Effector memory CD4-positive, alpha-beta T cell (primary cell): ENCODE measurements at regions not wholly inside any gene's neighbourhood (a gene's known extent, or its start where the extent isn't known, plus 50 kb on each side); places are given as distances from the start of the nearest gene placed in this dataset.

Experiments used
- DNase-seq, 3 donors: peaks; one replicate each; pipeline ENCODE4 v3.0.0-alpha.2; 2020
- H3K27ac ChIP-seq: 2 replicates; pipeline ENCODE4 v1.7.0; 2013; ENCODE audit warnings: mild to moderate bottlenecking, low read length, moderate library complexity; ENCODE audit not compliant: insufficient read depth, poor library complexity, severe bottlenecking
- H3K27me3 ChIP-seq: replicated peaks from 2 replicates; pipeline ENCODE4 v1.7.0; 2013; ENCODE audit warnings: mild to moderate bottlenecking, low read length; ENCODE audit not compliant: insufficient read depth, control insufficient read depth, poor library complexity, severe bottlenecking
- H3K36me3 ChIP-seq: 2 replicates; pipeline ENCODE4 v1.7.0; 2013; ENCODE audit warnings: mild to moderate bottlenecking, low read length, moderate library complexity; ENCODE audit not compliant: control insufficient read depth, insufficient read depth
- H3K4me1 ChIP-seq: 2 replicates; pipeline ENCODE4 v1.7.0; 2013; ENCODE audit warnings: low read length, mild to moderate bottlenecking; ENCODE audit not compliant: control insufficient read depth, insufficient read depth, poor library complexity, severe bottlenecking
- H3K4me3 ChIP-seq: 2 replicates; pipeline ENCODE4 v1.7.0; 2013; ENCODE audit warnings: low read length, low read depth, mild to moderate bottlenecking; ENCODE audit not compliant: insufficient read depth, poor library complexity, severe bottlenecking
- H3K9me3 ChIP-seq: 2 replicates; pipeline ENCODE4 v1.7.0; 2013; ENCODE audit warnings: mild to moderate bottlenecking, low read length, moderate library complexity; ENCODE audit not compliant: control insufficient read depth

- no peaks in the 10 kb centered on the region for H3K9me3 ChIP-seq
- no peaks in the 10 kb centered on the region for H3K36me3 ChIP-seq
- no peaks in the 10 kb centered on the region for H3K4me1 ChIP-seq
- H3K27me3 ChIP-seq = no peaks in the 10 kb centered on the region
- no peak overlapping the region for H3K4me3 ChIP-seq
- DNase-seq = no peak
- H3K27ac ChIP-seq = no peak overlapping the region
Measured at GRCh38 chr2:37529830-37530415, 141.5 kb downstream of the CDC42EP3 start.

DNA sequence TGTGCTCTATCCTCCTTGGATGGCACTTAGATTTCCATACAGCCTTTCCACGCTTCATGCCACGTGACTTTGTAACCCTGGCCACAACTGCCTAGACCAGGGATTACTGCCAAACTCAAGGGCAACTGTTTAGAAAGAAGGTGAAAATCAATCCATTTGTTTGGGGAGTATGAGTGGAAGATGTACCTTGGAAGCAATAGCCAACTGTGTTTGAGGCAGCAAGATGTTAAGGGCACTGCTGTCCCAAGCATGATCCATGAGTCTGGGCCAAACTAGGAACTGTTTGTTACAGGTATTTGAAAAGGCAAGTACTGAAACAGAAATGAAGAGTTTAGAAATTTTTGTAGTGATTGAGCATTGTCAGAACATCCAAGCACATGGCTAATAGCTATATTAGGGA lies 138.9 kb downstream of the CDC42EP3 start:
- Histone ChIP-seq H3K4me1 (no peaks in the 10 kb centered on the region), H3K36me3 (no peaks in the 10 kb centered on the region), H3K9me3 (no peaks in the 10 kb centered on the region), H3K27me3 (no peaks in the 10 kb centered on the region), H3K27ac (no peak overlapping the region), H3K4me3 (no peak overlapping the region)
- no peak for DNase-seq

DNA sequence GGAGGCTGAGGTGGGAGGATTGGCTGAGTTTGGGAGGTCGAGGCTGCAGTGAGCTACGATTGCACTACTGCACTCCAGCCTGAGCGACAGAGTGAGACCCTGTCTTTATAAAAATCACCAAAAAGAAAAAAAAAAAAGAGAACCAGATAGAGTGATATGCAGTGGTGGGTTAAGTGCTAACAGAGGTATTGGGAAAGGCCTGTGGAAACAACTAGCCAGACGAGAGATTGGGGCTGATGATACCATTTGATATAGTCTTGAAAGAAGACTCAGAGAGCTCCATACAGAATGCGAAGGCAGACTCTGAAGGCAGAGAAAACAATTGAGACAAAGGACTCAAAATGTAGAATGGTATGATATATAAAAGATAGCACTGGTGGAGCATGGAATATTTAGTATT lies 134.1 kb downstream of the CDC42EP3 start:
- Histone ChIP-seq H3K4me1 (no peaks in the 10 kb centered on the region), H3K36me3 (no peaks in the 10 kb centered on the region), H3K27ac (no peak overlapping the region), H3K9me3 (no peaks in the 10 kb centered on the region), H3K27me3 (no peaks in the 10 kb centered on the region), H3K4me3 (no peak overlapping the region)
- DNase-seq = no peak

GRCh38 chr2:37541516-37541915 lies 129.9 kb downstream of the CDC42EP3 start:
- H3K27ac ChIP-seq = no peak overlapping the region
- H3K4me1 ChIP-seq = no peaks in the 10 kb centered on the region
- no peak for DNase-seq
- H3K9me3 ChIP-seq = no peaks in the 10 kb centered on the region
- H3K27me3 ChIP-seq = no peaks in the 10 kb centered on the region
- H3K36me3 ChIP-seq = no peaks in the 10 kb centered on the region
- no peak overlapping the region for H3K4me3 ChIP-seq

DNA sequence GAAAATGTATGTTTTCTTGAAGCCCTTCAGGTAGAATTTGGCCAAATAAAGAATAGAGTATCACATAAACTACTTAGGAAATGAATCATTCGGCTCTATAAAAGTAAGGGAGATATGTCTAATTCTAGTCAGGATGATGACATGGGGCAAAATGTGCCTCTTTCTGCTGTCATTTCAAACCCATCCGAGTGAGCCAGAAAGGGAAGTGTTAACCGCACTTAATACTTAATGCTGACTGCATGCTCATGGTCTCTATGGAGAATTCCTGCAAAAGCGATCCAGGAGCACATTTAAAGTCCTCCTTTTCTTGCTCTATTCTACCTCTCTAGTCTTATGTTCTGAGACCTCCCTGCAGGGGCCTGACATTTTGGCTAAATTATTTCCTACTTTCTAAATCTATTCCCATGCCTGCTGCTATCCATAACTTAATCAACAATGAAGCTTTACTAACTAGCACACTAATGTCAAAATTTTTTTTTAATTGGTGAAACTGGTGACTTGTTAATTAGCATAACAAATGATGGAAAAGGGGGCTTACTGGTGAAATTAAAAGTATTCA lies 127.4 kb downstream of the CDC42EP3 start:
- H3K27me3 ChIP-seq = no peaks in the 10 kb centered on the region
- no peaks in the 10 kb centered on the region for H3K9me3 ChIP-seq
- no peaks in the 10 kb centered on the region for H3K4me1 ChIP-seq
- no peaks in the 10 kb centered on the region for H3K36me3 ChIP-seq
- no peak overlapping the region for H3K4me3 ChIP-seq
- no peak overlapping the region for H3K27ac ChIP-seq
- DNase-seq = no peak

DNA sequence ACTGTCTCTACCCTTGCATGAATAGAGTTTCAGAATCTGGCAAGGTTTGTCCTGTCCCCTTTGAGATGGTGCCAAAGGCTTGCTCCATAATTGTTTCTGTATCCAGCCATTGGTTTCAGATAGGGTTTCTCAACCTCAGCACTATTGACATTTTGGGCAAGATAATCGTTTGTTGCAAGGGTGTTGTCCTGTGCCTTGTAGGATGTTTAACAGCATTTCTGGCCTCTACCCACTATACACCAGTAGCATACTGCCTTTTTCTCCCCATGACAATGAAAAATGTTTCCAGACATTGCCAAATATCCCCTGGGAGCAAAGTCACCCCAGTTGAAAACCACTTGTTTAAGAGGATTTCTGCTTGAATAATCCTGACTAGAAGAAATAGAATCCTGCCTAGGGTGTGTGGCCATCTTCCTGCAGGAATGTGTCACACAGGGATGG lies 126.8 kb downstream of the CDC42EP3 start:
- H3K27me3 ChIP-seq = no peaks in the 10 kb centered on the region
- no peak overlapping the region for H3K4me3 ChIP-seq
- no peaks in the 10 kb centered on the region for H3K9me3 ChIP-seq
- H3K36me3 ChIP-seq = no peaks in the 10 kb centered on the region
- H3K4me1 ChIP-seq = no peaks in the 10 kb centered on the region
- no peak overlapping the region for H3K27ac ChIP-seq
- DNase-seq = no peak

DNA sequence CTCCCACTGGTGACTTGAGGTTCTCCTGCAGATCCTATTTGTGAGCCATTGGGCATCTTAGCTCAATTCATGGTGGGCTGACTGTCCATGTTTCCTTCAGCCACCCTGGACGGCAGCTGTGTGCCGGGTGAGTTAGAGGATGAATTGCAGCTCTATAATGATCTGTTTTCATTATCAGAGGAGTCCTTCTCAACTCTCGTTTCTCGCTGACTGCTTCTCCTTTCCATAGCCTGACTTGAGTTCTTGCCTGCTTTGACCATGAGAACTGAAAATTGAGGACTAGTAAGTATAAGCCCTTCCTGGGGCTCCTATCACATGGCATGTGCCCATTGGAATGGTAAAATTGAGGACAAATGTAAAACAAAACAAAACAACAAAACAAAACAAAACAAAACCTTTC lies 121.8 kb downstream of the CDC42EP3 start:
- H3K27ac ChIP-seq = no peak overlapping the region
- H3K4me3 ChIP-seq = no peak overlapping the region
- no peaks in the 10 kb centered on the region for H3K27me3 ChIP-seq
- DNase-seq = no peak
- no peaks in the 10 kb centered on the region for H3K4me1 ChIP-seq
- no peaks in the 10 kb centered on the region for H3K36me3 ChIP-seq
- H3K9me3 ChIP-seq = no peaks in the 10 kb centered on the region

DNA sequence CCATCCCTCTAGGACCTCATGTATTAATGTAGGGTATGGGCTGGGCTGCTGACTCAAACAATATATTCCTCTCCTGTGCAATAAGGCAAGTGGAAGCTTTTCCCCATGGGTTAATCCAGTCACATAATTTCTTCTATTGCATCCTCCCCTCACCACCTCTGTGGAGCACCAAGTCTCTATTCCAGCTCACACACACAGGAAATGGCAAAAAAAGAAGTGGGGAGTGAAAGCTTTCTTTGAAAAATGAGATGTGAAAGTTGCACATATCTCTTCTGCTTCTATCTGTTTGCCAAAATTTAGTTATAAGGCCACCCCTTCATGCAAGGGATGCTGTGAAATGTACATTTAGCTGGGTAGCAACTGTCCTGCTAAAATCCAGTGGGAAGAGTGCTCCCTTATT lies 121.3 kb downstream of the CDC42EP3 start:
- no peaks in the 10 kb centered on the region for H3K27me3 ChIP-seq
- no peak for DNase-seq
- no peaks in the 10 kb centered on the region for H3K36me3 ChIP-seq
- H3K27ac ChIP-seq = no peak overlapping the region
- no peaks in the 10 kb centered on the region for H3K4me1 ChIP-seq
- no peak overlapping the region for H3K4me3 ChIP-seq
- no peaks in the 10 kb centered on the region for H3K9me3 ChIP-seq

GRCh38 chr2:37551783-37552182 lies 119.7 kb downstream of the CDC42EP3 start:
- H3K36me3 ChIP-seq = no peaks in the 10 kb centered on the region
- H3K27me3 ChIP-seq = no peaks in the 10 kb centered on the region
- H3K4me3 ChIP-seq = no peak overlapping the region
- H3K9me3 ChIP-seq = no peaks in the 10 kb centered on the region
- no peak for DNase-seq
- no peak overlapping the region for H3K27ac ChIP-seq
- no peaks in the 10 kb centered on the region for H3K4me1 ChIP-seq

DNA sequence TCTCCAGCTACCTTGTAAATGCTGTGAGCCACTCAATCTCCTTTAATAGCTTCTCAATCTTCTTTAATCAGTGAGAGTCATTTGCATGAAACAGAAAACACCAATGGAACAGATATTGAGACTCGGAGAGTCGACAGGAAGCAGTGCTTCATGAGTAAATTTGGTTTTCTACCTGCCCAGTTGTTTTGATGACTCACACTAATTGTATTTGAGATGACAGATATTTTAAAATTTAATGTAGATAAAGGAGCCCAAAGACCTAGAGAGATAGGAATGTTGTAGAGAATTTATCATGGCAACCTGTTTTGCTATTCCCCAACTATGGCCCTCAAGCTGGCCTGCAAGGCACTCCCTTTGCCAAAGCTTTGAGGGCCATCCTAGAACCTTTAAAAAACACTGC lies 119.1 kb downstream of the CDC42EP3 start:
- Histone ChIP-seq H3K4me3 (no peak overlapping the region), H3K9me3 (no peaks in the 10 kb centered on the region), H3K36me3 (no peaks in the 10 kb centered on the region), H3K4me1 (no peaks in the 10 kb centered on the region), H3K27me3 (no peaks in the 10 kb centered on the region), H3K27ac (no peak overlapping the region)
- no peak for DNase-seq
